ENCODE measurements at regions not wholly inside any gene's neighbourhood (a gene's known extent, or its start where the extent isn't known, plus 50 kb on each side); places are given as distances from the start of the nearest gene placed in this dataset.
"Not testable (repeated sequence)": the region's sequence is repeated elsewhere in the genome, so short reads cannot be mapped to it uniquely, and the experiment has no call there.

DNA sequence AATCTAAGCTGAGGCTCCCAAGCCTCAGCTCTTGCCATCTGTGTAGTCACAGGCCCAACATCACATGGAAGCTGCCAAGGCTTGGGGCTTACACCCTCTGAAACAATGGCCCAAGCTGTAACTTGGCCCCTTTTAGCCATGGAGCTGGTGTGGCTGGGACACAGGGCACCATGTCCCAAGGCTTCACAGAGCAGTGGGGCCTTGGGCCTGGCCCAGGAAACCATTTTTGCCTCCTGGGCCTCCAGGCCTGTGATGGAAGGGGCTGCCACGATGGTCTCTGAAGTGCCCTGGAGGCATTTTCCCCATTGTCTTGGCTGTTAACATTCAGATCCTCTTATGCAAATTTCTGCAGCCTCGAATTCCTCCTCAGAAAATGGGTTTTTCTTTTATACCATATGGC lies 952.3 kb upstream of the GOT2 start:
- DNase-seq, result no peak

GRCh38 chr16:59684911-59685310 lies 950.8 kb upstream of the GOT2 start:
- no peak for DNase-seq

DNA sequence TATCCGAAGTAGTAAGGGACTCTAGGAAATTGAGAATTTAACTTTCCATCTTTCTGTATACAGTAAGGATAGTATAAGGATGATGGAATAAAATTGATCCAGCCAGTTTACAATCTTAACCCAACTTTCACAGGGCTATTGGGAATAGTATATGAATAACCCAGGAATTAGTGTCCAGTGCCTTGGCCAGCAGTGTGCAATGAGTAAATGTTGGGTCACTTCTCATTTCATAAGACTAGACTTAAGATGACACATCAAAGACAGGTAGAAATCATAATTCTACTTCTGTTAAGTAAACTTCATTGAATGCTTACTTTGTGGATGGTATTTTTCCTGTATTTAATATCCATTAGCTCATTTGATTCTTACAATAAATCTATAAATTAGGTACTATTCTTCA lies 949.6 kb upstream of the GOT2 start:
- no peak for DNase-seq

GRCh38 chr16:59665618-59666220 lies 931.6 kb upstream of the GOT2 start:
- DNase-seq, result no peak

DNA sequence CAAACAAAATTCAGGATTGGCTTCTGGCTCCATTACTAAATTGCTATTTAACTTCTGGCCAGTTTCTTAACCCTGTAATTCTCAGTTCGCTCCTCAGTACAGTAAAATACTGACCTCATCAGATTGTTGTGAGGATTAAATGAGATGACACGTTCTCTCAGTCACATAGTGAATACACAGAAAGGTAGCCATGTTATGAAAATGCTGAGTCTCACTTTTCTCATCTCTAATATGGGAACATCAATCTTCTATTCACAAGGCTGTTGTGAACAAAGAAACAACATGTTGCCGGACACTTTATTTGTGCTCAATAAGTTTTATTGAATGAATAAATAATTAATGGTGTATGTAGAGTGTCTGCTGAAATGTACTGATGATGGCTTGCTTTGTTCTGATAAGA lies 924.5 kb upstream of the GOT2 start:
- DNase-seq, result no peak

GRCh38 chr16:59655031-59655430 lies 920.9 kb upstream of the GOT2 start:
- DNase-seq, result no peak

DNA sequence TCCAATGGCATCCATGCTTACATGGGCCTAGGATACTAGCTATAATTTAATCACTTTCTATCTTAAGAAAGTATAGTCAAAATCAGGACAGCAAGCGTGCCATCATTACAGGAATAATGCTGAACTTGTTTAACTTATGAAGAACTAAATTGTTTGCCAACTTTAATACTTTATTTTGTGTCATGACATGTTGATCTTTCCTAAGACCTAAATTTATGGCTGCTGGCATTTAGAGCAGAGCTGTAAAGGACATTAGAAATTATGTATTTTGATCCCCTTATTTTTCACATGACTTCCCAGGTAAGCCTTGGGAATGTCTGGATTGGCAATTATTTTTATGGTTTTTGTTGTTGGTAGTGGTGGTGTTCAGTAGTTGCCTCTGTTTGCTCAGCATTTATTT lies 920.3 kb upstream of the GOT2 start:
- no peak for DNase-seq

DNA sequence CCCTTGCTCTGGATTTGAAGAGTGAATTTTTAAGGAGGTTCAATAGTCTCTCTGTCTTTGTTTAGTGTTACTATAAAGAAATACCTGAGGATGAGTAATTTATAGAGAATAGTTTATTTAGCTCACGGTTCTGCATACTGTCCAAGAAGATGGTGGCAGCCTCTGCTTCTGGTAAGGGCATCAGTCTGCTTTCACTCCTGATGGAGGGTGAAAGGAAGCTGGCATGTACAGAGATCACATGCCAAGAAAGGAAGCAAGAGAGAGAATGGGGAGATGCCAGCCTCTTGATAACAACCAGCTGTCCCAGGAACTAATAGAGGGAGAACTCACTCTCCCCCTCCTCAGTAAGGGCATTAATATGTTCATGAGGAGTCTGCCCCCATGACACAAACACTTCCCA lies 917.5 kb upstream of the GOT2 start:
- DNase-seq, result no peak

DNA sequence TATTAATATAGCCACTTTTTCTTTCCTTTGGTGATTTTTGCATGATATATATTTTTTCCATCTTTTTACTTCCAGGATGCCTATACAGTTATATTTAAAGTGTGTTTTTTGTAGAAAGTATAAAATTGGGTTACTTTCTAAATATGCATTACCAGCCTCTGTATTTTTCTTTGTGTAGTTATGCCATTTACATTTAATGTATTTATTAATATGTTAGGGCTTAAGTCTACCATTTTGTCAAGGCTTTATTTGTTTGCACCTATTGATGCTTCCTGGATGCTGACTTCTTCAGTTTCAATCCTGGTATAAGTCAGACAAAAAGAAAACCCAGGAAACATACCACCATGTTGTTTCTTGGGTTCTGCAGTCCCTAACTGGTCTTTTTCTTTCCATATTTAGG lies 911.1 kb upstream of the GOT2 start:
- no peak for DNase-seq

GRCh38 chr16:59635674-59636073 lies 901.6 kb upstream of the GOT2 start:
- DNase-seq, result no peak

DNA sequence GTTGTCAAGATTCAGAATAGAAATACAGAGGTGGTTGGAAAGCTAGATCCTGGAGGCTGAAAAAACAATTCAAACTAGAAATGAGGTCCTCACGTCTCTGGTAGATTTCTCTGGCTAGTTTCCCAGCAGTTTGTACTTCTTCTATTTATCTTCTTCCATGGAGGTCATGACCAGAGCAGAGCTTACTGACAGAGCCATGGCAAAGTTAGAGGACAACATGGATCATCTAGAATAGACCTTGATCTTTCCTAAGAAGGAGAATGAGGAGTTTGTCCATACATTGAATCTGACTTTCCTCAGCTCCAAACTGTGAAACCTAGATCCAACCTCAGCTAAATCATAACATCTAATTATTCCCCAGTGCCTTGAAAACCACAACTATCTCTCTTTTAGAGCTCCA lies 900.8 kb upstream of the GOT2 start:
- no peak for DNase-seq

DNA sequence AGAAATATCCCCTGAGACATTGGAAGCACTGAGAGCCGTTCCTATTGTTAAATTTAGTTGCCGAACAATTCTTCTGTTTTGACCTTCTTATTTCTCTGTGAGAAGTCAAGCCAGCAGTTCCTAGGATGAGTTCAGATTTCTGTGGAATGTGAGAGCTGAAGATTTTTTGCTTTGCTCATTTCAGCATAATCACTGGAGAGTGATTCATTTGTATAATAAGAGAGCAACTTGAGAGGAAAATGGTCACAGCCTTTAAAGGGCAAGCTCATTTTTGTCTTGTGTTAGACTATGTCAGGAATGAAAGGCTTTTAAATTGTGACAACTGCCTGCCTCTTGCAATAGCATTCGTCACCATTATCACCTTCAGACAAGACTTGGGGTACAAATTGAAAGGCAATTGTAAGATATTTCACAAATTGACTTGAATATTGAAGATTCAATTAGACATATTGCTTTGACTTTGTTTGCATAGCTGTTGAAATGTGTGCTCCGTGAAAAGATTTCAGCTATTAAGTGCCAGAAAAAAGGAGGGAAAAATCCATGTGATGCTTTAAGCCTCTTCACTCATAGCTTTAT lies 900.0 kb upstream of the GOT2 start:
- DNase-seq, result no peak

GRCh38 chr16:59632276-59632855 lies 898.2 kb upstream of the GOT2 start:
- DNase-seq, result no peak

DNA sequence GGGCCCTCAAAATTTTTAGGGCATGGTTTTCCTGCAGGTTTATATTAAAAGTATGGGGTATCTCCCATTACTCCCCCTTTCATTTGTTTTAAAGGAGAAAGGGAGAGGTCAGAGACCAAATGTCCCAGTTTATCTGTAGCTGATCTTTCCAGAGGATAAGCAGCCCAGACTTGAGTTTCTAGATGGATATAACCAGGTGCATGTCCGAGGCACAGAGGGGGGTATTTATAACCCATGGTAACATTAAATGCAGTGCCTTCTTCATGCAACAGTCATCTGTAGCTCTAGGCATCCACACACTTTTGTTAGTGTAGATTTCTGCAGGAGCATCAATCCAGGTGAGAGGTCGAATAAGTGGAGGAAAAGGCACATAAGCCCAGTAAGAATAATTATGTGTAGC lies 890.3 kb upstream of the GOT2 start:
- not testable (repeated sequence) for DNase-seq

DNA sequence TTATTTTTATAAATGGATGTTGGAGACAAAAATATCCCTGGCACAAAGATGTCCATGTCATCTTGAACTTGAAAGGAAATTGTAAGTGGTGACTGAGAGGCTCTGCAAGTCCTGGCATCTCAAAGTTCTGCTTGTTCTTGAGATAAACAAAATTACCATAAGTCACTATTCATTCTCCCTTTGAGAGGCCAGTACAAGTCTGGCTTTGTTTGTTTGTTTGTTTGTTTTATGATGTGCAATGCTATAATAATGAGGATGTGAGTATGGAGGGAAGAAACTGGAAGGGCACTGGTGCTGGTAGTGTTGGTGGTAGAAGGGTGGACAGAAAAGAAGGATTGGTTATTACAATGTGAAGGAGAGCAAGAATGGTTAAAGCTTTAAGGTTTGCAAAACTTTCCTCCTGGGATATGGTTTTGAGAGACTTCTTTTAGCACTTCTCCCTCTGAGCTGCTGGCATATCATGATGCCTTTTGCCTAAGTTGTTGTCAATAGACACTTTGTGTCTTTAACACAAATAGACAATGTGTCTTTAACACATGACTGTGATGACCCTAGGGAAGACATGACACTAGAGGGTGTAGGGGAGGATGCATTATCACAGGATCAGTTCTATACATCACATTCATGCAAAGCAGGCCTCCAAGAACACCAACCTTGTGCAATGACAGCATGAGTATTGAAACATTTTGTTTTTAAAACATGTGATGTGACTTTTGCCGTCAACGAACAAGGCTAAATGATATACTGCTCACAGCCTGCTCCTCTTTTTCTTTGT lies 880.5 kb upstream of the GOT2 start:
- DNase-seq, result no peak

GRCh38 chr16:59612910-59613620 lies 878.9 kb upstream of the GOT2 start:
- DNase-seq, result not testable (repeated sequence)

DNA sequence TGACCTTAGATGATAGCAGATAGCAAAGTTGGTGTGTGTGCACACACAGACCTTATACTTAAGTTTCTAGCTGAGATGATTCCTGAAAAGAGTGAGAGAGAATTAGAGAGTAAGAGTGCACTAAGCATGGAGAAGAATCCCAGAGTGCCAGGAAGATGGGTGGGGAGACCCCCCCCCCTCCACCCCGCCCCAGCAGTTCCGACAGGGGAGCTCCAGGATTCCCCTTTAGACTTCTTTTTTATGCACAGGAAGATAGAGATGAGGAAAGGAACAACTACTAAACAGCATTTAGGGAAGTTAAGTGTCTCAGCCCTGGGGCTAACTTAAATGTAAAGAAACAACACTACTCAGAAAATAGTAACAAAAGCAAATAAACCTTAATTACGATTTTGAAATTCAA lies 878.0 kb upstream of the GOT2 start:
- no peak for DNase-seq

- no peak for DNase-seq
Measured at GRCh38 chr16:59611556-59611955, 877.4 kb upstream of the GOT2 start.

GRCh38 chr16:59605706-59606105 lies 871.6 kb upstream of the GOT2 start:
- DNase-seq, result no peak

DNA sequence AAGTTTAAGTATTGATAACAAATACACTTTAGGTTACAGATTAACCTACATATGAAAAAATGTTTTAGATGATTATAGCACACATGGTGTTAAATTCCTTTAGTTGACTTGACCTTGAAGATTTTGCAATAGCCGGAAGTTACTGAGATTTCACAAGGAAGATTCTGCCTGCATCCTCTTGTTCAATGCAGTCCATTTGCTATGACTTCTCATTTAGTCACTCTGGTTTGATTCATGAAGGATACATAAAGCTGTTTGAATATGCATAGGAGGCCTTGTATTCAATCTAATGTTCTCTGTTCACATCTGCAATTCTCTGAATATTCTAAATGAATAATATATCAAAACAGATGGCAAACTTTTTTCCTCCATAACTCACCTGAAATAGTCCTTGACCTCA lies 870.2 kb upstream of the GOT2 start:
- DNase-seq, result no peak

DNA sequence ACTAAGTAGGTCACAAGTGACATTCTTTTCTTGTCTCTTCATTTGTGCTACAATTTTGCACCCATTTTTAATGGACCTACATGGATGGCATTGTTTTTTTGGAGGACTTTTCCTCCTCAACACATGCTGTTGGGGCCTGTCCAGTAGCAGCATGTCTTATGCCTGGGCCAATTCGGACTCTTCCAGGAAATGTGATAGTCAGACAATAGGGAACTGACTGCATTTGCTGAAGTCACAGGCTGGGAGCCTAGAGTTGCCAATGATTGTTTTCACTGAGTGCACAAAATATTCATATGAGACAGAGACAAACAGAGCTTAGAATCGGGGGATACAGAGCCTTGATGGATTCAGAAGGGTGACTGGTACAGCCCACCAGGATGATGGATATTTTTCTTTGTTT lies 867.3 kb upstream of the GOT2 start:
- DNase-seq, result no peak

GRCh38 chr16:59597269-59597668 lies 863.2 kb upstream of the GOT2 start:
- DNase-seq, result no peak

DNA sequence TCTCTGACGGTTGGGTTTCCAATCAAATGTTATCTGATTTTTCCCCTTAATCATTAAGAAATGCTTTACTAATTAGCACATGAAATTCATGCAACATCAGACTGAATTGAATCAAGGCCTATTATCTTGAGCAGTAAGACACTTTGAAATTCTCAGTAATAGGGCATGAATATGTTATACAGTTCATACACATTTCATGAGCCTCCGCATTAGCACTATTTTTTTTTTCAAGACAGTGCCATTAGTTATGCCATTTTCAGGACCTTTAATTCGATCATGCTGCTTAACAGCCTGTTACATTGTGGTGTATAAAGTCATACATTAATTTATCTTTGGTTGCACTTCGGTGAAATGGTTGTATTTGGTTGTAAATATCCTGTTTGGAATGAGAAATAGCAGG lies 862.6 kb upstream of the GOT2 start:
- no peak for DNase-seq
